ENCODE measurements at regions not wholly inside any gene's neighbourhood (a gene's known extent, or its start where the extent isn't known, plus 50 kb on each side); places are given as distances from the start of the nearest gene placed in this dataset.

DNA sequence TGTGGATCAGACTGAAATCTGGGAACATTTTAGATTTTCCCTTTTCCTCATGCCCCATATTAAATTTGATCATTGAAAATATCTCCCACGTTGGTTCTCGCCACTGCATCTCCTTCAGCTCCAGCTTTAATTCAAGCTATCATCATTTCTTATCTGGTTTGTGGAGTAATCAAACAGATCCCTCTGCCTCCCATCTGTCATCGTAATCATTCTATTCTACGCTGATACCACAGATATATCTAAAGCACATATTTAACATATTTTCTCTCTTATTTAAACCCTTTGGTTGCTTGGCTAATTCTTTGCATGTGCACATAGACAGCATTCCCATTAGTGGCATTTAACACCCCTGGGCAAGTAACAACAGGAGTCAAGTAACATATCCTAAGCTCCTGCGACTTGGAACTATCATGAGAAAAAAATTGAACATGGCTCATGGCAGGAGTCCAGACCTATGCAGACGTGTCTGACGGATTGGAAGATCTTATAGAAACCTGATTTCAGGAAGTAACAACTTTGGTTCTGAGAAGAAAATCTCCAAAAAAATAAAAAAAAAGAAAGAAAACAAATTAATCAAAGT, 158.8 kb upstream of the KYNU start:
- H2AFZ ChIP-seq (ENCODE audit: insufficient read depth, low read depth, low read length, poor library complexity, severe bottlenecking): no peak overlapping the region
- no peak for DNase-seq
- H3K4me2 ChIP-seq (replicated peaks; ENCODE audit: extremely low read depth, low read length, poor library complexity, severe bottlenecking): no peak overlapping the region
- no peak overlapping the region for H3K27ac ChIP-seq (ENCODE audit: low read depth in 1 of 2, low read length in 2 of 2)
- no peaks in the 10 kb centered on the region for H3K36me3 Mint-ChIP-seq
- H4K20me1 ChIP-seq (ENCODE audit: insufficient read depth, low read length): no peaks in the 10 kb centered on the region
- intact Hi-C loops (cut with micrococcal nuclease): no loop called here
- H3K9ac ChIP-seq (ENCODE audit: insufficient read depth, low read length, poor library complexity, severe bottlenecking): no peak overlapping the region
- H3K27ac Mint-ChIP-seq: no peak overlapping the region
- H3K27me3 Mint-ChIP-seq (ENCODE audit: low read depth in 3 of 3): peaks cover 0 to 1% (median 0%) of the 10 kb centered on the region in 3 donors
- H3K9me3 Mint-ChIP-seq: peaks cover 0 to 1% (median 0%) of the 10 kb centered on the region in 7 donors
- no peaks in the 10 kb centered on the region for H3K36me3 ChIP-seq (replicated peaks in 1 of 2; ENCODE audit: control insufficient read depth in 1 of 2, insufficient read depth in 2 of 2, low read length in 2 of 2)
- TF ChIP-seq, protein P1, sequence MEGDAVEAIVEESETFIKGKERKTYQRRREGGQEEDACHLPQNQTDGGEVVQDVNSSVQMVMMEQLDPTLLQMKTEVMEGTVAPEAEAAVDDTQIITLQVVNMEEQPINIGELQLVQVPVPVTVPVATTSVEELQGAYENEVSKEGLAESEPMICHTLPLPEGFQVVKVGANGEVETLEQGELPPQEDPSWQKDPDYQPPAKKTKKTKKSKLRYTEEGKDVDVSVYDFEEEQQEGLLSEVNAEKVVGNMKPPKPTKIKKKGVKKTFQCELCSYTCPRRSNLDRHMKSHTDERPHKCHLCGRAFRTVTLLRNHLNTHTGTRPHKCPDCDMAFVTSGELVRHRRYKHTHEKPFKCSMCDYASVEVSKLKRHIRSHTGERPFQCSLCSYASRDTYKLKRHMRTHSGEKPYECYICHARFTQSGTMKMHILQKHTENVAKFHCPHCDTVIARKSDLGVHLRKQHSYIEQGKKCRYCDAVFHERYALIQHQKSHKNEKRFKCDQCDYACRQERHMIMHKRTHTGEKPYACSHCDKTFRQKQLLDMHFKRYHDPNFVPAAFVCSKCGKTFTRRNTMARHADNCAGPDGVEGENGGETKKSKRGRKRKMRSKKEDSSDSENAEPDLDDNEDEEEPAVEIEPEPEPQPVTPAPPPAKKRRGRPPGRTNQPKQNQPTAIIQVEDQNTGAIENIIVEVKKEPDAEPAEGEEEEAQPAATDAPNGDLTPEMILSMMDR (IDR thresholded peaks at IDR 0.05): no peak
- H3K4me1 ChIP-seq (ENCODE audit: control insufficient read depth in 1 of 2, insufficient read depth in 2 of 2, low read length in 2 of 2): no peaks in the 10 kb centered on the region
- no peaks in the 10 kb centered on the region for H3K27me3 ChIP-seq (ENCODE audit: control insufficient read depth in 2 of 2, insufficient read depth in 2 of 2, low read length in 2 of 2)
- H3K9me3 ChIP-seq (replicated peaks in 1 of 2; ENCODE audit: control insufficient read depth in 1 of 2, insufficient read depth in 1 of 2, low read length in 2 of 2): no peaks in the 10 kb centered on the region
- H3K79me2 ChIP-seq (ENCODE audit: insufficient read depth, low read length): no peaks in the 10 kb centered on the region
- no peaks in the 10 kb centered on the region for H3K4me1 Mint-ChIP-seq
- 100% methylated on average over 1 of the region's 7 CpGs for WGBS (ENCODE audit: insufficient coverage)
- no peak overlapping the region for H3K4me3 Mint-ChIP-seq
- no peak overlapping the region for H3K4me3 ChIP-seq (replicated peaks in 1 of 3; ENCODE audit: low read depth in 2 of 3, low read length in 3 of 3)

DNA sequence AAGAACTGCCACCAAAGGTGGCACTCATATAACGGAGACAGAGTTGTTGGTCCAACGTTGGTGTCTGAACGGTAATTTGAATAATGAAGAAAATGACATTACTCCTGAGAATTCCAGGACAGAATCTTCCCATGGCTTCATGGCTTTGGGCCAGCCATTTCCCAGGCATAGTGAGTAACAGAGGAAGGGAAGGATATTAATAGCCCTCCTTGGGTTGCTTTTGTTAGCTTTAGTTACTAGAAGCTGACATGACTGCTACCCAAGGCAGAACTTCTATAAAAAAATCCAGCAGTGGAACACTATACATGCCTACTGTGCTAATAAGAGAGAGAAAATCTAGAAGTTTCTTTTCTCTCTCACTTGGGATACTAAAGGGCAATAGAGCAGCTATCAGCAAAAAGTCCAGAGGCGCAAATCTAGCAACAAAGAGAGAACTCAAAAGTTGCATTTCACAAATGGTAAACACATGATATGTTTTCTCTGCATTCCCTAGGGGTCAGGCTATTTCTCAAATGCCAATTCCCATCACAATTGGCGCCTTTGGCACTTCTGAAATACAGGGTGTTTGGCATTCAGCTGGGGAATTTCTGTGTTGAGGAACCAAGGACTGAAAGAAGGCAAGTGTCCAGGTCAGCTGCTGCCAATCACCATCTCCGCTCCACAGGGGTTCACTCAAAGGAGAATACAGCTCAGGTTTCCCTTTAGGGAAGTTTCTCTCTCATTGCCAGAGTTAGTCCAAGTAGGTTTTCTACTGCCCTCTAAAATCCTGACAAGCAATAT, 160.8 kb upstream of the KYNU start:
- H3K27ac ChIP-seq (ENCODE audit: low read depth in 1 of 2, low read length in 2 of 2): no peak overlapping the region
- H3K79me2 ChIP-seq (ENCODE audit: insufficient read depth, low read length): no peaks in the 10 kb centered on the region
- H3K27me3 ChIP-seq (ENCODE audit: control insufficient read depth in 2 of 2, insufficient read depth in 2 of 2, low read length in 2 of 2): no peaks in the 10 kb centered on the region
- H3K9me3 Mint-ChIP-seq: peaks cover 0 to 7% (median 0%) of the 10 kb centered on the region in 7 donors
- H3K4me2 ChIP-seq (replicated peaks; ENCODE audit: extremely low read depth, low read length, poor library complexity, severe bottlenecking): no peak overlapping the region
- no peaks in the 10 kb centered on the region for H3K4me1 ChIP-seq (ENCODE audit: control insufficient read depth in 1 of 2, insufficient read depth in 2 of 2, low read length in 2 of 2)
- H3K36me3 ChIP-seq (replicated peaks in 1 of 2; ENCODE audit: control insufficient read depth in 1 of 2, insufficient read depth in 2 of 2, low read length in 2 of 2): no peaks in the 10 kb centered on the region
- H3K9ac ChIP-seq (ENCODE audit: insufficient read depth, low read length, poor library complexity, severe bottlenecking): no peak overlapping the region
- peaks cover 0 to 4% (median 0%) of the 10 kb centered on the region in 3 donors for H3K27me3 Mint-ChIP-seq (ENCODE audit: low read depth in 3 of 3)
- H3K4me3 Mint-ChIP-seq: no peak overlapping the region
- no peaks in the 10 kb centered on the region for H3K4me1 Mint-ChIP-seq
- H4K20me1 ChIP-seq (ENCODE audit: insufficient read depth, low read length): no peaks in the 10 kb centered on the region
- intact Hi-C loops (cut with micrococcal nuclease): no loop called here
- H3K36me3 Mint-ChIP-seq: no peaks in the 10 kb centered on the region
- 90% methylated on average over 2 of the region's 6 CpGs for WGBS (ENCODE audit: insufficient coverage)
- H3K27ac Mint-ChIP-seq: no peak overlapping the region
- H2AFZ ChIP-seq (ENCODE audit: insufficient read depth, low read depth, low read length, poor library complexity, severe bottlenecking): no peak overlapping the region
- no peak overlapping the region for H3K4me3 ChIP-seq (replicated peaks in 1 of 3; ENCODE audit: low read depth in 2 of 3, low read length in 3 of 3)
- TF ChIP-seq, protein P1 (IDR thresholded peaks at IDR 0.05): no peak
- DNase-seq: no peak
- no peaks in the 10 kb centered on the region for H3K9me3 ChIP-seq (replicated peaks in 1 of 2; ENCODE audit: control insufficient read depth in 1 of 2, insufficient read depth in 1 of 2, low read length in 2 of 2)
